ENCODE measurements at regions not wholly inside any gene's neighbourhood (a gene's known extent, or its start where the extent isn't known, plus 50 kb on each side); places are given as distances from the start of the nearest gene placed in this dataset.
"Not testable (repeated sequence)": the region's sequence is repeated elsewhere in the genome, so short reads cannot be mapped to it uniquely, and the experiment has no call there.

- no peak for DNase-seq
These were observed 880.1 kb downstream of the UQCRFS1 start for GRCh38 chr19:28332886-28333285.

GRCh38 chr19:28332351-28332750, 880.6 kb downstream of the UQCRFS1 start:
- DNase-seq = no peak

GRCh38 chr19:28331596-28331995, 881.4 kb downstream of the UQCRFS1 start:
- no peak for DNase-seq

- no peak for DNase-seq
These were observed 882.1 kb downstream of the UQCRFS1 start for GRCh38 chr19:28330831-28331230.

- no peak for DNase-seq
These were observed 883.5 kb downstream of the UQCRFS1 start for GRCh38 chr19:28329429-28329828.

- no peak for DNase-seq
These were observed 885.0 kb downstream of the UQCRFS1 start for GRCh38 chr19:28327905-28328304.

- DNase-seq = no peak
These were observed 886.2 kb downstream of the UQCRFS1 start for GRCh38 chr19:28326746-28327145.

- no peak for DNase-seq
These were observed 888.5 kb downstream of the UQCRFS1 start for GRCh38 chr19:28324275-28325060.

GRCh38 chr19:28322945-28323344, 890.0 kb downstream of the UQCRFS1 start:
- no peak for DNase-seq

GRCh38 chr19:28322491-28322890, 890.5 kb downstream of the UQCRFS1 start:
- no peak for DNase-seq

GRCh38 chr19:28319918-28320317, 893.0 kb downstream of the UQCRFS1 start:
- no peak for DNase-seq

GRCh38 chr19:28319227-28319626, 893.7 kb downstream of the UQCRFS1 start:
- no peak for DNase-seq

GRCh38 chr19:28318469-28319179, 894.3 kb downstream of the UQCRFS1 start:
- DNase-seq = no peak

- DNase-seq = no peak
These were observed 896.5 kb downstream of the UQCRFS1 start for GRCh38 chr19:28316464-28316863.

- no peak for DNase-seq
These were observed 898.2 kb downstream of the UQCRFS1 start for GRCh38 chr19:28314756-28315155.

GRCh38 chr19:28314287-28314686, 898.7 kb downstream of the UQCRFS1 start:
- DNase-seq = no peak

- DNase-seq = no peak
These were observed 899.3 kb downstream of the UQCRFS1 start for GRCh38 chr19:28313633-28314032.

- no peak for DNase-seq
These were observed 900.7 kb downstream of the UQCRFS1 start for GRCh38 chr19:28312269-28312668.

GRCh38 chr19:28310829-28311228, 902.1 kb downstream of the UQCRFS1 start:
- DNase-seq = not testable (repeated sequence)

- no peak for DNase-seq
These were observed 903.9 kb downstream of the UQCRFS1 start for GRCh38 chr19:28309070-28309469.

GRCh38 chr19:28307963-28308362, 905.0 kb downstream of the UQCRFS1 start:
- DNase-seq = no peak

GRCh38 chr19:28307487-28307886, 905.5 kb downstream of the UQCRFS1 start:
- DNase-seq = no peak

- DNase-seq = no peak
These were observed 907.4 kb downstream of the UQCRFS1 start for GRCh38 chr19:28305513-28305912.

- DNase-seq = no peak
These were observed 909.4 kb downstream of the UQCRFS1 start for GRCh38 chr19:28303502-28303901.

All from activated CD4-positive, alpha-beta T cell treated with anti-CD3 and anti-CD28 coated beads, Interleukin-10, Interleukin-2, amounts not matched to agents 100 ng/mL and 50 ng/mL, durations not matched to agents 16 hours and 8 hours (primary cell).